ENCODE measurements at regions not wholly inside any gene's neighbourhood (a gene's known extent, or its start where the extent isn't known, plus 50 kb on each side); places are given as distances from the start of the nearest gene placed in this dataset.

DNA sequence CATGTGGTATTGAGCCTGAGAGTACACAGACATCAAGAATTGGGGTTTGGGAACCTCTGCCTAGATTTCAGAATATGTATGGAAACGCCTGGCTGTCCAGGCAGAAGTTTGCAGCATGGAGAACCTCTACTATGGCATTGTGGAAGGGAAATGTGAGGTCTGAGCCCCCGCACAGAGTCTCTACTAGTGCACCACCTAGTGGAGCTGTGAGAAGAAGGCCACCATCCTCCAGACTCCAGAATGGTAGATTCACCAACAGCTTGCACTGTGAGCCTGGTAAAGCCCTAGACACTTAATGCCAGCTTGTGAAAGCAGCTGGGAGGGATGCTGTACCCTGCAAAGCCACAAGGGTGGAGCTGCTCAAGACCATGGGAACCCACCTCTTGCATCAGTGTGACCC is 658.2 kb downstream of the HACE1 start:
- TF ChIP-seq RAD21 (IDR thresholded peaks at IDR 0.05; ENCODE audit: low read depth) (no peak), CREB1 (IDR thresholded peaks at IDR 0.05; ENCODE audit: low read depth) (no peak), TAF1 (IDR thresholded peaks at IDR 0.05; ENCODE audit: low read depth) (no peak), TCF12 (IDR thresholded peaks at IDR 0.05; ENCODE audit: low read depth) (no peak), EP300 (IDR thresholded peaks at IDR 0.05; ENCODE audit: borderline replicate concordance) (no peak), EGR1 (IDR thresholded peaks at IDR 0.05) (no peak), ZBTB7A (IDR thresholded peaks at IDR 0.05; ENCODE audit: low read depth) (no peak), YY1 (IDR thresholded peaks at IDR 0.05; ENCODE audit: low read depth) (no peak), NFIC (IDR thresholded peaks at IDR 0.05) (no peak), CEBPB (IDR thresholded peaks at IDR 0.05) (no peak)
- TF ChIP-seq, protein P1, sequence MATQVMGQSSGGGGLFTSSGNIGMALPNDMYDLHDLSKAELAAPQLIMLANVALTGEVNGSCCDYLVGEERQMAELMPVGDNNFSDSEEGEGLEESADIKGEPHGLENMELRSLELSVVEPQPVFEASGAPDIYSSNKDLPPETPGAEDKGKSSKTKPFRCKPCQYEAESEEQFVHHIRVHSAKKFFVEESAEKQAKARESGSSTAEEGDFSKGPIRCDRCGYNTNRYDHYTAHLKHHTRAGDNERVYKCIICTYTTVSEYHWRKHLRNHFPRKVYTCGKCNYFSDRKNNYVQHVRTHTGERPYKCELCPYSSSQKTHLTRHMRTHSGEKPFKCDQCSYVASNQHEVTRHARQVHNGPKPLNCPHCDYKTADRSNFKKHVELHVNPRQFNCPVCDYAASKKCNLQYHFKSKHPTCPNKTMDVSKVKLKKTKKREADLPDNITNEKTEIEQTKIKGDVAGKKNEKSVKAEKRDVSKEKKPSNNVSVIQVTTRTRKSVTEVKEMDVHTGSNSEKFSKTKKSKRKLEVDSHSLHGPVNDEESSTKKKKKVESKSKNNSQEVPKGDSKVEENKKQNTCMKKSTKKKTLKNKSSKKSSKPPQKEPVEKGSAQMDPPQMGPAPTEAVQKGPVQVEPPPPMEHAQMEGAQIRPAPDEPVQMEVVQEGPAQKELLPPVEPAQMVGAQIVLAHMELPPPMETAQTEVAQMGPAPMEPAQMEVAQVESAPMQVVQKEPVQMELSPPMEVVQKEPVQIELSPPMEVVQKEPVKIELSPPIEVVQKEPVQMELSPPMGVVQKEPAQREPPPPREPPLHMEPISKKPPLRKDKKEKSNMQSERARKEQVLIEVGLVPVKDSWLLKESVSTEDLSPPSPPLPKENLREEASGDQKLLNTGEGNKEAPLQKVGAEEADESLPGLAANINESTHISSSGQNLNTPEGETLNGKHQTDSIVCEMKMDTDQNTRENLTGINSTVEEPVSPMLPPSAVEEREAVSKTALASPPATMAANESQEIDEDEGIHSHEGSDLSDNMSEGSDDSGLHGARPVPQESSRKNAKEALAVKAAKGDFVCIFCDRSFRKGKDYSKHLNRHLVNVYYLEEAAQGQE (IDR thresholded peaks at IDR 0.05; ENCODE audit: low read depth), result no peak
- TF ChIP-seq, protein P2, sequence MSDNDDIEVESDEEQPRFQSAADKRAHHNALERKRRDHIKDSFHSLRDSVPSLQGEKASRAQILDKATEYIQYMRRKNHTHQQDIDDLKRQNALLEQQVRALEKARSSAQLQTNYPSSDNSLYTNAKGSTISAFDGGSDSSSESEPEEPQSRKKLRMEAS (IDR thresholded peaks at IDR 0.05), result no peak

All from Ishikawa (cell line).